ENCODE measurements at regions not wholly inside any gene's neighbourhood (a gene's known extent, or its start where the extent isn't known, plus 50 kb on each side); places are given as distances from the start of the nearest gene placed in this dataset.

GRCh38 chr7:79735012-79735411 lies 281.5 kb upstream of the MAGI2 start:
- Histone ChIP-seq H3K4me2 (ENCODE audit: control insufficient read depth, insufficient read depth) (no peak overlapping the region), H3K79me2 (ENCODE audit: control insufficient read depth, insufficient read depth, low read length) (no peaks in the 10 kb centered on the region), H3K4me3 (no peak overlapping the region), H3K4me1 (ENCODE audit: control insufficient read depth, insufficient read depth, low read length) (no peaks in the 10 kb centered on the region), H3K9ac (ENCODE audit: control insufficient read depth, insufficient read depth, low read length) (no peak overlapping the region), H3K36me3 (ENCODE audit: control insufficient read depth in 2 of 2, insufficient read depth in 2 of 2, low read length in 1 of 2) (no peaks in the 10 kb centered on the region), H3K9me3 (replicated peaks; ENCODE audit: control insufficient read depth, insufficient read depth, low read length) (no peaks in the 10 kb centered on the region), H4K20me1 (ENCODE audit: control insufficient read depth, insufficient read depth) (no peaks in the 10 kb centered on the region), H3K27ac (ENCODE audit: control insufficient read depth, insufficient read depth) (no peak overlapping the region), H3K27me3 (replicated peaks in 1 of 2; ENCODE audit: control insufficient read depth in 2 of 2, insufficient read depth in 2 of 2, low read length in 1 of 2) (no peaks in the 10 kb centered on the region), H2AFZ (ENCODE audit: control insufficient read depth, low read depth, low read length) (no peak overlapping the region)
- ChIA-PET CTCF (no interaction called here), SMC1A (ENCODE audit: uncharacterized antibody, unreplicated experiment) (no interaction called here), POLR2A (no interaction called here), RAD21 (ENCODE audit: unreplicated experiment) (no interaction called here)
- 94% methylated on average over 1 of the region's 1 CpG for WGBS (ENCODE audit: insufficient coverage, insufficient replicate concordance, low lambda C conversion rate, missing lambda C conversion rate)
- ATAC-seq: no peak
- no TSS peak for BruUV-seq (replicated peaks)
- TF ChIP-seq SMAD5 (IDR thresholded peaks at IDR 0.05; ENCODE audit: low read depth) (no peak), ETV6 (conservative IDR thresholded peaks at IDR 0.05 in 1 of 2, IDR thresholded peaks at IDR 0.05 in 1 of 2; ENCODE audit: borderline replicate concordance in 1 of 2, low read depth in 1 of 2) (no peak), BCL3 (IDR thresholded peaks at IDR 0.05; ENCODE audit: borderline replicate concordance, insufficient read depth, low read depth, low read length, poor library complexity, severe bottlenecking) (no peak), EZH2 (IDR thresholded peaks at IDR 0.05; ENCODE audit: borderline replicate concordance, control insufficient read depth, low read depth, low read length) (no peak), CUX1 (IDR thresholded peaks at IDR 0.05; ENCODE audit: insufficient replicate concordance, low read depth, low read length) (no peak), PML (IDR thresholded peaks at IDR 0.05; ENCODE audit: low read length) (no peak), ZBED1 (IDR thresholded peaks at IDR 0.05; ENCODE audit: borderline replicate concordance) (no peak), BACH1 (IDR thresholded peaks at IDR 0.05; ENCODE audit: borderline replicate concordance) (no peak), IRF3 (IDR thresholded peaks at IDR 0.05) (no peak), NFYB (IDR thresholded peaks at IDR 0.05; ENCODE audit: insufficient read depth, low read depth, low read length) (no peak), BCLAF1 (IDR thresholded peaks at IDR 0.05) (no peak), MLLT1 (IDR thresholded peaks at IDR 0.05) (no peak)
- intact Hi-C loops (cut with micrococcal nuclease; ENCODE audit: unreplicated experiment): no loop called here
- DNase-seq (ENCODE audit: low read depth, low spot score): no peak
- no peak for FAIRE-seq
- in situ Hi-C loops (cut with MboI): no loop called here
